H1 (cell line): ENCODE measurements at regions not wholly inside any gene's neighbourhood (a gene's known extent, or its start where the extent isn't known, plus 50 kb on each side); places are given as distances from the start of the nearest gene placed in this dataset.
A peak's percentile ranks its signal among the peaks of the same experiment; 100 is the strongest.

Experiments used
- CTCF ChIA-PET: fragments of 300-600 bp; sonication (Branson Sonifier 250); formaldehyde crosslinking; loops from one replicate; lab custom pipeline; 2021; ENCODE audit not compliant: partially characterized antibody; lab: Charles Lee
- POLR2A ChIA-PET: fragments of 300-600 bp; sonication (Branson Sonifier 250); formaldehyde crosslinking; loops from one replicate; lab custom pipeline; 2021; ENCODE audit warnings: inconsistent platforms; ENCODE audit not compliant: partially characterized antibody; lab: Charles Lee
- DNase-seq, 2 experiments: peaks; one replicate each; pipeline versions ENCODE4 v3.0.0 to v3.0.0-alpha.2; 2010 to 2022; ENCODE audit warnings: low spot score in 2 of 2, low read depth in 1 of 2, mixed read lengths in 1 of 2
- FAIRE-seq: peaks from 2 replicates; lab custom pipeline; 2011; peaks lifted over from hg19 to GRCh38; lab: Jason Lieb, UNC
- H2AFZ ChIP-seq: 2 replicates; pipeline ENCODE4 v1.8.1; 2012; ENCODE audit warnings: low read length, inconsistent platforms
- H2AK5ac ChIP-seq: 2 replicates; pipeline ENCODE4 v1.6.1; 2013; ENCODE audit warnings: low read depth, low read length
- H2BK120ac ChIP-seq: replicated peaks from 2 replicates; pipeline ENCODE3; 2013; ENCODE audit warnings: low read depth, low read length, inconsistent platforms
- H2BK12ac ChIP-seq: 2 replicates; pipeline ENCODE4 v1.6.1; 2013; ENCODE audit warnings: low read depth, low read length
- H2BK15ac ChIP-seq: 2 replicates; pipeline ENCODE4 v1.6.1; 2013; ENCODE audit warnings: low read length
- H2BK20ac ChIP-seq: 2 replicates; pipeline ENCODE4 v1.6.1; 2013; ENCODE audit warnings: low read length
- H2BK5ac ChIP-seq: 2 replicates; pipeline ENCODE4 v1.6.1; 2013; ENCODE audit warnings: low read depth, low read length
- H3K14ac ChIP-seq: 2 replicates; pipeline ENCODE4 v1.6.1; 2013; ENCODE audit warnings: inconsistent platforms; ENCODE audit not compliant: insufficient read length
- H3K18ac ChIP-seq: 2 replicates; pipeline ENCODE4 v1.6.1; 2013; ENCODE audit warnings: low read length; ENCODE audit errors: extremely low read depth
- H3K23ac ChIP-seq: 2 replicates; pipeline ENCODE4 v1.6.1; 2013; ENCODE audit warnings: inconsistent platforms; ENCODE audit not compliant: insufficient read length
- H3K23me2 ChIP-seq: 2 replicates; pipeline ENCODE4 v1.6.1; 2013; ENCODE audit warnings: low read depth, low read length
- H3K27ac ChIP-seq: 2 replicates; pipeline ENCODE4 v1.6.1; 2011; ENCODE audit warnings: low read depth, low read length, inconsistent platforms
- H3K27me3 ChIP-seq, 4 experiments: replicated peaks in 1 of 4; 1 replicate in 1 of 4; 2 replicates in 3 of 4; pipeline versions ENCODE4 v1.6.1 to v1.8.1; 2011 to 2013; ENCODE audit warnings: low read length in 3 of 4, mild to moderate bottlenecking in 3 of 4, inconsistent platforms in 2 of 4, mixed read lengths in 2 of 4, moderate library complexity in 1 of 4; ENCODE audit not compliant: control insufficient read depth in 3 of 4, insufficient read depth in 3 of 4; ENCODE audit errors: extremely low read depth in 1 of 4
- H3K36me3 ChIP-seq, 4 experiments: 2 replicates each; pipeline versions ENCODE4 v1.6.1 to v1.8.1; 2011 to 2013; ENCODE audit warnings: mild to moderate bottlenecking in 4 of 4, low read length in 3 of 4, moderate library complexity in 2 of 4, control low read depth in 1 of 4, inconsistent platforms in 1 of 4; ENCODE audit not compliant: insufficient read depth in 4 of 4, control insufficient read depth in 2 of 4
- H3K4ac ChIP-seq: replicated peaks from 2 replicates; pipeline ENCODE3; 2013; ENCODE audit warnings: low read length, low read depth, mixed read lengths, inconsistent platforms; ENCODE audit not compliant: insufficient read length
- H3K4me1 ChIP-seq, 4 experiments: replicated peaks in 1 of 4; 1 replicate in 1 of 4; 2 replicates in 3 of 4; pipeline versions ENCODE4 v1.6.1 to v1.8.1; 2011 to 2013; ENCODE audit warnings: low read length in 3 of 4, inconsistent platforms in 2 of 4, mixed read lengths in 1 of 4; ENCODE audit not compliant: insufficient read depth in 4 of 4, control insufficient read depth in 3 of 4
- H3K4me2 ChIP-seq, 2 experiments: 2 replicates each; pipeline versions ENCODE4 v1.6.1 to v1.8.1; 2011 to 2013; ENCODE audit warnings: low read depth in 2 of 2, low read length in 2 of 2, control low read depth in 1 of 2, inconsistent platforms in 1 of 2, mild to moderate bottlenecking in 1 of 2; ENCODE audit not compliant: insufficient read depth in 1 of 2
- H3K4me3 ChIP-seq, 4 experiments: fragments of 200-600, 300-600 bp in 1 of 4; sonication (generic), shearing (Covaris generic), sonication (Bioruptor Twin) in 1 of 4; 2 replicates each; pipeline versions ENCODE4 v1.5.1 to v1.8.1; 2011 to 2016; ENCODE audit warnings: low read length in 4 of 4, low read depth in 3 of 4, control low read depth in 2 of 4, inconsistent platforms in 2 of 4, mild to moderate bottlenecking in 2 of 4, mixed read lengths in 1 of 4, moderate library complexity in 1 of 4; ENCODE audit not compliant: insufficient read depth in 2 of 4; ENCODE audit errors: extremely low read depth in 1 of 4
- H3K56ac ChIP-seq: replicated peaks from 2 replicates; pipeline ENCODE3; 2013; ENCODE audit warnings: low read depth, mild to moderate bottlenecking, mixed read lengths, low read length, inconsistent platforms; ENCODE audit not compliant: insufficient read length
- H3K79me1 ChIP-seq: 2 replicates; pipeline ENCODE4 v1.6.1; 2013; ENCODE audit warnings: low read depth, low read length, control low read depth
- H3K79me2 ChIP-seq, 2 experiments: 2 replicates each; pipeline versions ENCODE4 v1.6.1 to v1.8.1; 2012 to 2013; ENCODE audit warnings: low read length in 2 of 2, mild to moderate bottlenecking in 2 of 2, inconsistent platforms in 1 of 2; ENCODE audit not compliant: insufficient read depth in 2 of 2, control insufficient read depth in 1 of 2
- H3K9ac ChIP-seq, 4 experiments: replicated peaks in 1 of 4; 1 replicate in 1 of 4; 2 replicates in 3 of 4; pipeline versions ENCODE4 v1.6.1 to v1.8.1; 2011 to 2013; ENCODE audit warnings: low read depth in 3 of 4, low read length in 3 of 4, control low read depth in 2 of 4, mild to moderate bottlenecking in 2 of 4, moderate library complexity in 2 of 4, inconsistent platforms in 1 of 4; ENCODE audit errors: extremely low read depth in 1 of 4
- H3K9me3 ChIP-seq, 2 experiments: 2 replicates each; pipeline versions ENCODE4 v1.6.1 to v1.8.1; 2012 to 2013; ENCODE audit warnings: mild to moderate bottlenecking in 2 of 2, moderate library complexity in 2 of 2, control low read depth in 1 of 2, inconsistent platforms in 1 of 2, low read depth in 1 of 2, low read length in 1 of 2, mixed read lengths in 1 of 2; ENCODE audit not compliant: insufficient read depth in 2 of 2
- H4K20me1 ChIP-seq, 2 experiments: replicated peaks in 1 of 2; 2 replicates each; pipeline versions ENCODE3 to v1.8.1; 2011 to 2013; ENCODE audit warnings: inconsistent platforms in 2 of 2, low read length in 2 of 2, mild to moderate bottlenecking in 1 of 2; ENCODE audit not compliant: insufficient read depth in 2 of 2, control insufficient read depth in 1 of 2
- H4K5ac ChIP-seq: 2 replicates; pipeline ENCODE4 v1.6.1; 2013; ENCODE audit warnings: low read length, low read depth, mixed read lengths, inconsistent platforms; ENCODE audit not compliant: insufficient read length
- H4K8ac ChIP-seq: 2 replicates; pipeline ENCODE4 v1.8.0; 2013; ENCODE audit warnings: mild to moderate bottlenecking, moderate library complexity, low read length, inconsistent platforms; ENCODE audit not compliant: insufficient read depth; ENCODE audit errors: extremely low read depth
- H4K91ac ChIP-seq: replicated peaks from 2 replicates; pipeline ENCODE3; 2013; ENCODE audit warnings: low read length, mixed read lengths, inconsistent platforms; ENCODE audit not compliant: insufficient read length
- BACH1 ChIP-seq: IDR thresholded peaks from 2 replicates; pipeline ENCODE4 v1.6.1; 2012; ENCODE audit warnings: low read length, improper control_type of control experiment
- WGBS, 2 experiments: shearing (Covaris generic) in 1 of 2; methylation state at CpG; one replicate each; pipeline versions ENCODE4 v1.1.6 to v1.1.7; 2013 to 2015; ENCODE audit warnings: low lambda C conversion rate in 2 of 2, mixed read lengths in 2 of 2, inconsistent platforms in 1 of 2, low coverage in 1 of 2, missing lambda C conversion rate in 1 of 2; ENCODE audit not compliant: insufficient replicate concordance in 2 of 2, insufficient coverage in 1 of 2, insufficient read length in 1 of 2; ENCODE audit errors: extremely low coverage in 1 of 2, missing lambda C conversion rate in 1 of 2; 5-methylcytosine and 5-hydroxymethylcytosine counted together
- TF ChIP-seq, protein P1 (sequence below): IDR thresholded peaks from 2 replicates; pipeline ENCODE4 v1.6.1; 2012; ENCODE audit warnings: inconsistent platforms

DNA sequence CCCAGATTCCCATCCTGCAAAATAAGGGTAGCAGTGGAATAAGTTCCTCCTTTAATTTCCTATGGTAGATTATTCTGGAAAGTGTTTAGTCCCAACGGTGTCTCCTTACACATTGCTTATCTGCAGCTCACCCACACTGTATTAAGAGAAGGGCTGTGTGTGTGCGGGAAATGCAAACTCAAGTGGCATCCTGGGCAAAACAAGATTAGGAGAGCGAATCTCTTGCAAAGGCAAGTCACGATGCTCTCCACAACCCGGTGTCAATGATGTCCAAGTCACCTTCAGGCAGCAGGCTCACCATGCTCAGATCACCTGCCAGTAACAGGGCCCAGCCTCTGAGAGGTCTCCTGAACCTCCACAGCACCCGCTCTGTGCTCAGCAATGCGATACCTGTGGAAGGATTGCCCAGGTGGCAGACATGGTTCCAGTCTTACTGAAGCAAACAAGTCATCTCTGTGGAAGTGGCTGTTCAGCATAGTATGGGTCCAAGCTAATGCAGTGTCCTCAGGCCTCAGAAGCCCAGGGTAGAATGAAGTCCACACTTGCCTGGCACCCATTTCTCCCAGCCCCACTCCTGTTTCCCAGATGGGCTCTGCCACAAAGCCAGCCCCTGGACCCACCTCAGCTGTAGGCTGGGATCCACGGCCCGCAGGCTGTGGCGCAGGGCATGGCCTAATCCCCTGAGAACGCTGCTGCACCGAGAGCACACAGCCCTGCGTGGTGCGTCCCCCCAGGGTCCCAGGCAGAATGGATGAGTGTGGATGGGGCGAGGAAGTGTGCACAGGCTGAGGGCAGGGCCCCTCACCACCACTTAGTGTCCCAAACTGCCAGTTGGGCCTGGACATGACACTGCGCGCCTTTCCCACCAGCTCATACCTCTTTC lies 101.2 kb downstream of the PXDC1 start:
- Histone ChIP-seq H2BK12ac (no peak overlapping the region), H2BK15ac (no peak overlapping the region), H3K18ac (no peak overlapping the region), H2BK5ac (no peak overlapping the region), H2AFZ (no peak overlapping the region), H3K4me2 (no peak overlapping the region), H3K36me3 (no peaks in the 10 kb centered on the region), H3K79me1 (0 out of 2 replicates have a peak, but pooled peaks cover 2% of the 10 kb centered on the region), H4K8ac (no peak overlapping the region), H3K9me3 (no peaks in the 10 kb centered on the region), H3K9ac (no peak overlapping the region), H2AK5ac (no peak overlapping the region), H4K91ac (no peak overlapping the region), H3K23ac (peak overlapping the region; percentile 35), H3K23me2 (no peaks in the 10 kb centered on the region), H3K27ac (no peak overlapping the region), H3K79me2 (no peaks in the 10 kb centered on the region), H3K14ac (peak overlapping the region; percentile 77), H3K56ac (no peak overlapping the region), H3K4ac (no peak overlapping the region), H2BK120ac (no peak overlapping the region), H3K4me1 (no peaks in the 10 kb centered on the region), H4K5ac (no peak overlapping the region), H3K4me3 (no peak overlapping the region), H4K20me1 (no peaks in the 10 kb centered on the region), H3K27me3 (no peaks in the 10 kb centered on the region), H2BK20ac (no peak overlapping the region)
- ChIA-PET POLR2A (interaction anchor here (1.0 kb wide), 1 partner anchor 46 kb away, joined by 3 read pairs; no protein-coding TSS in a partner anchor), CTCF (interaction anchor here (0.6 to 1.3 kb wide), 3 partner anchors 12 to 263 kb away, joined by 3 read pairs; no protein-coding TSS in a partner anchor)
- TF ChIP-seq BACH1, result no peak
- TF ChIP-seq, protein P1, sequence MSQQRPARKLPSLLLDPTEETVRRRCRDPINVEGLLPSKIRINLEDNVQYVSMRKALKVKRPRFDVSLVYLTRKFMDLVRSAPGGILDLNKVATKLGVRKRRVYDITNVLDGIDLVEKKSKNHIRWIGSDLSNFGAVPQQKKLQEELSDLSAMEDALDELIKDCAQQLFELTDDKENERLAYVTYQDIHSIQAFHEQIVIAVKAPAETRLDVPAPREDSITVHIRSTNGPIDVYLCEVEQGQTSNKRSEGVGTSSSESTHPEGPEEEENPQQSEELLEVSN, result no peak
- no peak for FAIRE-seq
- 90% methylated on average over 17 of the region's 17 CpGs; no CpG with 5 or more reads in 1 of the 2 experiments for WGBS, 2 experiments
- no peak for DNase-seq
